T-helper 17 cell (primary cell): ENCODE measurements at regions not wholly inside any gene's neighbourhood (a gene's known extent, or its start where the extent isn't known, plus 50 kb on each side); places are given as distances from the start of the nearest gene placed in this dataset.

ENCODE experiments used
- ATAC-seq: fragments of 150-1000 bp; cut with Tn5 transposase; 2 replicates; pipeline ENCODE4 v1.10.0; 2021; ENCODE audit warnings: mild to moderate bottlenecking, moderate library complexity
- DNase-seq, 3 donors: peaks; one replicate each; pipeline versions ENCODE4 v3.0.0 to v3.0.0-alpha.2; 2020 to 2021
- H3K9me3 ChIP-seq: one replicate; pipeline ENCODE4 v1.7.0; 2013; ENCODE audit warnings: low read length, mild to moderate bottlenecking; ENCODE audit not compliant: control insufficient read depth, poor library complexity, severe bottlenecking
- H3K27ac Mint-ChIP-seq: one replicate; pipeline ENCODE4 v1.8.0; 2022; ENCODE audit warnings: mild to moderate bottlenecking, moderate library complexity, mixed read lengths
- H3K27me3 Mint-ChIP-seq: one replicate; pipeline ENCODE4 v1.8.0; 2022; ENCODE audit warnings: mixed read lengths
- H3K36me3 Mint-ChIP-seq: one replicate; pipeline ENCODE4 v1.8.0; 2022; ENCODE audit warnings: low read depth, mixed read lengths
- H3K4me1 Mint-ChIP-seq: one replicate; pipeline ENCODE4 v1.8.0; 2022; ENCODE audit warnings: mild to moderate bottlenecking, mixed read lengths
- H3K4me3 Mint-ChIP-seq: one replicate; pipeline ENCODE4 v1.8.0; 2022; ENCODE audit warnings: mild to moderate bottlenecking, moderate library complexity, mixed read lengths

GRCh38 chr5:145324101-145324500 is 511.0 kb downstream of the PRELID2 start:
- no peak for ATAC-seq
- Mint-ChIP-seq H3K36me3 (no peaks in the 10 kb centered on the region), H3K4me3 (no peak overlapping the region), H3K27ac (no peak overlapping the region), H3K4me1 (no peaks in the 10 kb centered on the region), H3K27me3 (no peaks in the 10 kb centered on the region)
- H3K9me3 ChIP-seq = no peaks in the 10 kb centered on the region
- DNase-seq = no peak

DNA sequence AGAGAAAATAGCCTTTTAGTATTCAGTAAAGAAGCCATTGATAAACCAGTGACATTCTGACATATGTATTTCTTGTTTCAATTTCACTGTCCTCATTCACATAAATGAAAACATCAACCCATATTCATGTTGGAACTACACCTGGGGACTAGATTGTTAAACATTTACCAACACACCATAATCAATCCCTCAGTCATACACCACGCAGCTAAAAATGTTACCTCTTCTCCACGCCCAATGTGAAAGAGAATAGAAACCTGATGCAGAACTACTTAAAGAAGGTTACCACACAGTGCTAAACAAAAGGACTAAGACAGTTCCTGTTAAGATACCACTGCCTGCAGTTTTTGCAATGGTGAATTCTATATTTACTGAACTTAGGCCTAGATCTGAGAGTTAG is 518.9 kb downstream of the PRELID2 start:
- no peaks in the 10 kb centered on the region for H3K4me1 Mint-ChIP-seq
- no peaks in the 10 kb centered on the region for H3K27me3 Mint-ChIP-seq
- DNase-seq = no peak
- H3K27ac Mint-ChIP-seq = no peak overlapping the region
- H3K36me3 Mint-ChIP-seq = no peaks in the 10 kb centered on the region
- no peak overlapping the region for H3K4me3 Mint-ChIP-seq
- no peak for ATAC-seq
- no peaks in the 10 kb centered on the region for H3K9me3 ChIP-seq

DNA sequence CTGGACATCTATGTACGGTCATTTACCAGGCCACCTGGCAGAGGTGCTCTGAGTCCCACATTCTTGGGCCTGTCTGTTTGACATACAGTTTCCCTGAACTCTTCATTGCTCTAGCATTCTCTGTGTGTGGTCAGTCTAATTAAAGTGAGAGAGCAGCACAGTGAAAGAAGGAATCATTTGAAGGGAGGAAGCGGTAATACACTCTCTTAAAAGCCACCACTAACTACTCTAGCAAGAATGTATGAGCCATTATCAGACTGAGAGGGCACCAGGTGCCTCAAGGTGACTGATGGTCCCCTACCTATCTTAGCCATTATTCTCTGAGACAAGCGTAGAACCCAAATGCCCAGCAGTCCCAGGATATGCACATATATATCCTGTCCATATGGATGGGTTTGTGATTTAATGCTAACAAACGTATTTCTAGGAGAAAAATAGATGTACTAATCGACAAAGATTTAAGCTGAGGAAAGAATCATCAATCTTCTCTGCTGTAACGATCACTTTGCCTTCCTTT is 527.2 kb downstream of the PRELID2 start:
- H3K36me3 Mint-ChIP-seq = no peaks in the 10 kb centered on the region
- no peak overlapping the region for H3K4me3 Mint-ChIP-seq
- no peaks in the 10 kb centered on the region for H3K9me3 ChIP-seq
- DNase-seq = no peak
- H3K4me1 Mint-ChIP-seq = no peaks in the 10 kb centered on the region
- ATAC-seq = no peak
- no peaks in the 10 kb centered on the region for H3K27me3 Mint-ChIP-seq
- H3K27ac Mint-ChIP-seq = no peak overlapping the region

GRCh38 chr5:145295236-145295835 is 539.8 kb downstream of the PRELID2 start:
- Mint-ChIP-seq H3K27ac (no peak overlapping the region), H3K27me3 (no peaks in the 10 kb centered on the region)

GRCh38 chr5:145294331-145294730 is 540.8 kb downstream of the PRELID2 start:
- Mint-ChIP-seq H3K36me3 (no peaks in the 10 kb centered on the region), H3K27ac (no peak overlapping the region), H3K4me3 (no peak overlapping the region), H3K27me3 (no peaks in the 10 kb centered on the region), H3K4me1 (no peaks in the 10 kb centered on the region)
- DNase-seq (no peak), ATAC-seq (no peak)
- H3K9me3 ChIP-seq = no peaks in the 10 kb centered on the region

More at GRCh38 chr5:145295236-145295835, 539.8 kb downstream of the PRELID2 start:
- H3K9me3 ChIP-seq = no peaks in the 10 kb centered on the region
- ATAC-seq (no peak), DNase-seq (no peak)
- no peaks in the 10 kb centered on the region for H3K4me1 Mint-ChIP-seq
- H3K4me3 Mint-ChIP-seq = no peak overlapping the region
- no peaks in the 10 kb centered on the region for H3K36me3 Mint-ChIP-seq

GRCh38 chr5:145293716-145294115 is 541.4 kb downstream of the PRELID2 start:
- Mint-ChIP-seq H3K36me3 (no peaks in the 10 kb centered on the region), H3K4me3 (no peak overlapping the region), H3K27me3 (no peaks in the 10 kb centered on the region), H3K4me1 (no peaks in the 10 kb centered on the region), H3K27ac (no peak overlapping the region)
- DNase-seq (no peak), ATAC-seq (no peak)
- no peaks in the 10 kb centered on the region for H3K9me3 ChIP-seq

- DNase-seq = no peak
- no peak for ATAC-seq
- H3K36me3 Mint-ChIP-seq = no peaks in the 10 kb centered on the region
- H3K4me1 Mint-ChIP-seq = no peaks in the 10 kb centered on the region
- H3K27ac Mint-ChIP-seq = no peak overlapping the region
- H3K27me3 Mint-ChIP-seq = no peaks in the 10 kb centered on the region
- H3K9me3 ChIP-seq = no peaks in the 10 kb centered on the region
- no peak overlapping the region for H3K4me3 Mint-ChIP-seq
Measured at GRCh38 chr5:145292278-145292677, 542.9 kb downstream of the PRELID2 start.

DNA sequence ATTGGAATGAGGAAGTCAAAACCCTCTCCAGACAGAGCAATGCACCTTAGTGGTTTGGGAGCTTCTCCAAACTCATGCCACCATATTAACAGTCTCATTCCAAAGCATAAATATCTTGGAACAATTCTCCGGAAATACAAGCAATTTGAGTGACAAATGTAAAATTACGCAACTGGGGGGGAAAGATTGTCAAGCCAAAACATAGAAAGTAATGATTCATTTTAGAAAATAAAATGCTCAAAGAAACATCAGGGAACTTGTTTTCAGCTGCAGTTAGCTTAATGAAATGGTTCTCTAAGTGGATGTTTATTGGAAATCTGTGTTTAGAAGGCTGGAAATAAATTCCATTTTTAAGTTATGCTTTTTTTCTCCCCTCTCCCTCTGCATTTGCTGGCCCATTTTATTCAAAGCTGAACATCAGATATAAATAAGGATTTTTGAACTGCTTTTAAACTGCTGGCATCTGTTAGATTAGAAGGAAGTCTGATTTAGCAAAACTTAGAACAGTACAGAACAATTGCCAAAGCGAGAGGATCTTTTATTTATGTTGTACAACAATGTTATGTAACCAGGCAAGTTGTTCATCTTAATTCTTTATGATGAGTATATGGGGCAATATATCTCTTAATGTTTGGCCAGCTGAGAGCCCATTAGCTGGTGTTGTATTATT is 551.9 kb downstream of the PRELID2 start:
- H3K9me3 ChIP-seq = peaks cover 2% of the 10 kb centered on the region
- Mint-ChIP-seq H3K4me1 (no peaks in the 10 kb centered on the region), H3K27me3 (no peaks in the 10 kb centered on the region), H3K27ac (no peak overlapping the region), H3K4me3 (no peak overlapping the region), H3K36me3 (peaks cover 2% of the 10 kb centered on the region)
- DNase-seq (no peak), ATAC-seq (no peak)

- ATAC-seq = no peak
- no peaks in the 10 kb centered on the region for H3K36me3 Mint-ChIP-seq
- H3K27me3 Mint-ChIP-seq = no peaks in the 10 kb centered on the region
- no peaks in the 10 kb centered on the region for H3K4me1 Mint-ChIP-seq
- H3K27ac Mint-ChIP-seq = no peak overlapping the region
- H3K4me3 Mint-ChIP-seq = no peak overlapping the region
- no peak for DNase-seq
- peaks cover 2% of the 10 kb centered on the region for H3K9me3 ChIP-seq
Measured at GRCh38 chr5:145280806-145281205, 554.3 kb downstream of the PRELID2 start.

DNA sequence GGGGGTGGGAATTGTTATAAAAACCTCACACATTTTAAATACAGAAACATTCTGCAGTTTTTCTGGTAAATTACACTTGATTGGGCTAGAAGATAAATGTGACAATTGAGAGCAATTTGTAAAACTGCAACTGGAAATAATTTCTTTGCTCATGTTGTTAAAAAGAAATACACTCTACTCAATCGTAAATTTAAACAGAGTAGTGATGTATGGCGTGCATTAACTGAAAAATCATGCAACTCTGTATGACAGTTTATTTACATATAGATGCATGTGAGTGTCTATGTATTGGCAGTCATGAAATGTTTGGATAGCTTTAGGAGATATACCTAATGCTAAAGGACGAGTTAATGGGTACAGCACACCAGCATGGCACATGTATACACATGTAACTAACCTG is 554.9 kb downstream of the PRELID2 start:
- H3K9me3 ChIP-seq = no peaks in the 10 kb centered on the region
- Mint-ChIP-seq H3K27ac (no peak overlapping the region), H3K36me3 (no peaks in the 10 kb centered on the region), H3K4me1 (no peaks in the 10 kb centered on the region), H3K27me3 (no peaks in the 10 kb centered on the region), H3K4me3 (no peak overlapping the region)
- DNase-seq (no peak), ATAC-seq (no peak)

GRCh38 chr5:145260670-145261069 is 574.5 kb downstream of the PRELID2 start:
- H3K27me3 Mint-ChIP-seq = no peaks in the 10 kb centered on the region
- ATAC-seq (no peak), DNase-seq (no peak)
- H3K9me3 ChIP-seq = no peaks in the 10 kb centered on the region
- no peaks in the 10 kb centered on the region for H3K4me1 Mint-ChIP-seq
- no peak overlapping the region for H3K4me3 Mint-ChIP-seq
- no peaks in the 10 kb centered on the region for H3K36me3 Mint-ChIP-seq
- no peak overlapping the region for H3K27ac Mint-ChIP-seq

GRCh38 chr5:145247745-145248040 is 587.4 kb downstream of the PRELID2 start:
- no peak overlapping the region for H3K4me3 Mint-ChIP-seq
- H3K4me1 Mint-ChIP-seq = no peaks in the 10 kb centered on the region
- no peak overlapping the region for H3K27ac Mint-ChIP-seq
- H3K36me3 Mint-ChIP-seq = no peaks in the 10 kb centered on the region
- ATAC-seq (no peak), DNase-seq (no peak)
- no peaks in the 10 kb centered on the region for H3K9me3 ChIP-seq
- H3K27me3 Mint-ChIP-seq = no peaks in the 10 kb centered on the region

DNA sequence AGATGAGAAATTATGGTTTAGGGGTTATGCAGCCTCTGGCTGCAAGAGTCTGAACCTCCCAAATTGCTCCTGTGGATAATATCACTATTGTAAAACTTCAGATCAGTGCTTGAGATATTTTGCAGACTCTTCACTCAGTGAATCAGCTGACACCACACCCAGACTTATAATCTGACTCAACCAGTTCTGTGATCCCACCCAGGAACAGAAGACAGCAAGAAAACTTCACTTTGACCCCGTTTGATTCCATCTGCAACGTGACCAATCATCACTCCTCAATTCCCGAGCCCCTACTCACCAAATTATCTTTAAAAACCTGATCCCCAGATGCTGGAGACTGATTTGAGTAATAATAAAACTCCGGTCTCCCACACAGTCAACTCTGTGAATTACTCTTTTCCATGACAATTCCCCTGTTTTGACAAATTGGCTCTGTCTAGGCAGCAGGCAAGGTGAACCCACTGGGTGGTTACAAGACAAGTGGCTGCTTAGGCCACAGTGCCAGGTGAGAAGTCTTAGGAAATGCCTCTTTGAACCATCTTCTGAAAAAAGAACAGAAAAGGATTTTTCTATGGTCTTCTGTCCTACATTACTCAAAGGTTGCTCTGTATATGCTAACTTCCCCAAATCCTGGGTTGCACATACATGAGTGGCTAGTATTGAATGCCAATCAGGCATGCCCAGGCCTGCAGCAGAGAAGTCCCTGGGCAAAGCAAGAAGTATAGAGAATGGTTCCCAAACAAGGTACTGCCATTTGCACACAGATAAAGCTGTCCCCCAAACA is 588.0 kb downstream of the PRELID2 start:
- Mint-ChIP-seq H3K4me3 (no peak overlapping the region), H3K27ac (no peak overlapping the region), H3K4me1 (no peaks in the 10 kb centered on the region), H3K36me3 (no peaks in the 10 kb centered on the region), H3K27me3 (no peaks in the 10 kb centered on the region)
- DNase-seq (no peak), ATAC-seq (no peak)
- no peaks in the 10 kb centered on the region for H3K9me3 ChIP-seq
